GM12891 (cell line): ENCODE measurements at regions not wholly inside any gene's neighbourhood (a gene's known extent, or its start where the extent isn't known, plus 50 kb on each side); places are given as distances from the start of the nearest gene placed in this dataset.

Experiments
- PAX5 ChIP-seq: IDR thresholded peaks from 2 replicates; pipeline ENCODE4 v1.6.1; 2011; ENCODE audit warnings: low read length, moderate library complexity, mild to moderate bottlenecking; ENCODE audit not compliant: insufficient read depth, severe bottlenecking
- POLR2A ChIP-seq: IDR thresholded peaks from 2 replicates; pipeline ENCODE4 v1.6.1; 2011; ENCODE audit warnings: low read depth, low read length, control low read depth
- POLR2AphosphoS5 ChIP-seq: IDR thresholded peaks from 2 replicates; pipeline ENCODE4 v1.6.1; 2011; ENCODE audit warnings: low read depth, low read length, control low read depth
- POU2F2 ChIP-seq: IDR thresholded peaks from 2 replicates; pipeline ENCODE4 v1.6.1; 2011; ENCODE audit warnings: low read depth, mild to moderate bottlenecking, control low read depth, low read length, moderate library complexity
- SPI1 ChIP-seq: IDR thresholded peaks from 2 replicates; pipeline ENCODE4 v1.6.1; 2011; ENCODE audit warnings: low read depth, low read length, control low read depth
- TAF1 ChIP-seq: IDR thresholded peaks from 2 replicates; pipeline ENCODE4 v1.6.1; 2011; ENCODE audit warnings: low read depth, low read length, control low read depth

GRCh38 chr10:3612183-3613001 is 172.6 kb downstream of the KLF6 start:
- TF ChIP-seq POLR2A (no peak), POLR2AphosphoS5 (no peak), TAF1 (no peak), POU2F2 (no peak), SPI1 (no peak), PAX5 (no peak)
